CD4-positive, alpha-beta T cell (primary cell): ENCODE measurements at regions not wholly inside any gene's neighbourhood (a gene's known extent, or its start where the extent isn't known, plus 50 kb on each side); places are given as distances from the start of the nearest gene placed in this dataset.

ENCODE experiments used
- ATAC-seq: fragments of 200-7000 bp; cut with Tn5 transposase; one replicate; pipeline ENCODE4 v1.10.0; 2022; ENCODE audit warnings: mild to moderate bottlenecking; ENCODE audit not compliant: poor library complexity
- CTCF ChIA-PET: fragments of 350-600 bp; sonication (Branson Sonifier 250); formaldehyde crosslinking; loops from one replicate; lab custom pipeline; 2021; ENCODE audit warnings: antibody characterized with exemption, inconsistent platforms; lab: Charles Lee
- POLR2A ChIA-PET: fragments of 350-600 bp; sonication (Branson Sonifier 250); formaldehyde crosslinking; loops from one replicate; lab custom pipeline; 2021; ENCODE audit warnings: antibody characterized with exemption, inconsistent platforms; lab: Charles Lee
- DNase-seq, 14 experiments: peaks; one replicate each; pipeline ENCODE4 v3.0.0-alpha.2; 2013 to 2020; ENCODE audit warnings: mixed read lengths in 2 of 14
- H3K27ac ChIP-seq, 2 donors: one replicate each; pipeline versions ENCODE4 v1.5.1 to v1.7.0; 2013; ENCODE audit warnings: low read length in 2 of 2, low read depth in 1 of 2, mild to moderate bottlenecking in 1 of 2
- H3K27me3 ChIP-seq, 2 experiments: 1 replicate in 1 of 2; 2 replicates in 1 of 2; pipeline versions ENCODE4 v1.6.1 to v1.7.0; 2013; ENCODE audit warnings: low read length in 2 of 2, control low read depth in 1 of 2, mild to moderate bottlenecking in 1 of 2, moderate library complexity in 1 of 2; ENCODE audit not compliant: insufficient read depth in 2 of 2, control insufficient read depth in 1 of 2
- H3K36me3 ChIP-seq: one replicate; pipeline ENCODE4 v1.6.1; 2013; ENCODE audit warnings: low read length, control low read depth; ENCODE audit not compliant: insufficient read depth
- H3K4me1 ChIP-seq: one replicate; pipeline ENCODE4 v1.6.1; 2013; ENCODE audit warnings: low read length, control low read depth; ENCODE audit not compliant: insufficient read depth
- H3K4me3 ChIP-seq: one replicate; pipeline ENCODE4 v1.5.1; 2013; ENCODE audit warnings: mild to moderate bottlenecking, low read length, moderate library complexity
- H3K9me3 ChIP-seq, 2 experiments: 1 replicate in 1 of 2; 2 replicates in 1 of 2; pipeline versions ENCODE4 v1.6.1 to v1.7.0; 2013; ENCODE audit warnings: low read length in 2 of 2, mild to moderate bottlenecking in 2 of 2, control low read depth in 1 of 2, moderate library complexity in 1 of 2; ENCODE audit not compliant: control insufficient read depth in 1 of 2, insufficient read depth in 1 of 2
- H3K27ac Mint-ChIP-seq: one replicate; pipeline ENCODE4 v1.8.0; 2020; ENCODE audit warnings: mixed read lengths
- H3K27me3 Mint-ChIP-seq: one replicate; pipeline ENCODE4 v1.8.0; 2021; ENCODE audit warnings: mixed read lengths
- H3K36me3 Mint-ChIP-seq: one replicate; pipeline ENCODE4 v1.8.0; 2021; ENCODE audit warnings: low read depth, mixed read lengths
- H3K4me1 Mint-ChIP-seq: one replicate; pipeline ENCODE4 v1.8.0; 2021; ENCODE audit warnings: low read depth, mixed read lengths
- H3K4me3 Mint-ChIP-seq: one replicate; pipeline ENCODE4 v1.8.0; 2020; ENCODE audit warnings: mild to moderate bottlenecking, mixed read lengths
- H3K9me3 Mint-ChIP-seq: one replicate; pipeline ENCODE4 v1.8.0; 2020; ENCODE audit warnings: mixed read lengths
- intact Hi-C, 2 experiments: fragments of 100-400 bp; cut with DNase I in 1 of 2; cut with micrococcal nuclease in 1 of 2; formaldehyde crosslinking; loops; one replicate each; pipeline versions ENCODE4 v1.15.1 to v1.9.0; 2023 to 2025; cut with DNase I, micrococcal nuclease
- TF ChIP-seq, protein P1 (sequence below): fragments of 200-600 bp; IDR thresholded peaks from one replicate; pipeline ENCODE4 v1.8.0; 2022; ENCODE audit warnings: antibody characterized with exemption, mild to moderate bottlenecking

DNA sequence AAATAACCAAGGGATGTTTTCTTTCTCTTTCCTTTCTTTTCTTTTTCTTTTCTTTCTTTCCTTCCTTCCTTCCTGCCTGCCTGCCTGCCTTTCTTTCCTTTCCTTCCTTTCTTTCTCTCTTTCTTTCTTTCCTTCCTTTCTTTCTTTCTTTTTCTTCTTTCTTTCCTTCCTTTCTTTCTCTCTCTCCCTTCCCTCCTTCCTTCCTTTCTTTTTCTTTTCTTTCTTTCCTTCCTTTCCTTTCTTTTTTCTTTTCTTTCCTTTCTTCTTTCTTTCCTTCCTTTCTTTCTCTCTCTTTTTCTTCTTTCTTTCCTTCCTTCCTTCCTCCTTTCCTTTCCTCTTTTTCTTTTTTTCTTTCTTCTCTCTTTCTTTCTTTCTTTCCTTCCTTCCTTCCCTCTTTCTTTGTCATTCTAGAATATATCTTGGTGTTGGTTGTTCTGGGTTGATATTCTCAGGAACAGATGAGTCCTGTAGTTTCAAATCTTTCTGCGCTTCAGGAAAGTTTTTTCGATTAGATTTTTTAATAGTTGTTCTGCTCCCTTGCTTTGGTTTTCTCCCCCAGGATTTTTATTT lies 101.5 kb upstream of the FBXO11 start:
- H3K36me3 ChIP-seq: no peaks in the 10 kb centered on the region
- ATAC-seq: no peak
- no peak overlapping the region for H3K4me3 ChIP-seq
- H3K27me3 ChIP-seq: no peaks in the 10 kb centered on the region
- Mint-ChIP-seq H3K36me3 (no peaks in the 10 kb centered on the region), H3K4me3 (no peak overlapping the region), H3K4me1 (no peaks in the 10 kb centered on the region), H3K9me3 (peaks cover 4% of the 10 kb centered on the region), H3K27me3 (no peaks in the 10 kb centered on the region), H3K27ac (no peak overlapping the region)
- no peaks in the 10 kb centered on the region for H3K9me3 ChIP-seq
- intact Hi-C loops: loop anchor here in 1 of 2 experiments (5.0 kb wide), 1 partner anchor 100 kb away; the partner anchor contains the start of gene FBXO11
- no peaks in the 10 kb centered on the region for H3K4me1 ChIP-seq
- H3K27ac ChIP-seq: no peak overlapping the region
- no peak for DNase-seq
- TF ChIP-seq, protein P1, sequence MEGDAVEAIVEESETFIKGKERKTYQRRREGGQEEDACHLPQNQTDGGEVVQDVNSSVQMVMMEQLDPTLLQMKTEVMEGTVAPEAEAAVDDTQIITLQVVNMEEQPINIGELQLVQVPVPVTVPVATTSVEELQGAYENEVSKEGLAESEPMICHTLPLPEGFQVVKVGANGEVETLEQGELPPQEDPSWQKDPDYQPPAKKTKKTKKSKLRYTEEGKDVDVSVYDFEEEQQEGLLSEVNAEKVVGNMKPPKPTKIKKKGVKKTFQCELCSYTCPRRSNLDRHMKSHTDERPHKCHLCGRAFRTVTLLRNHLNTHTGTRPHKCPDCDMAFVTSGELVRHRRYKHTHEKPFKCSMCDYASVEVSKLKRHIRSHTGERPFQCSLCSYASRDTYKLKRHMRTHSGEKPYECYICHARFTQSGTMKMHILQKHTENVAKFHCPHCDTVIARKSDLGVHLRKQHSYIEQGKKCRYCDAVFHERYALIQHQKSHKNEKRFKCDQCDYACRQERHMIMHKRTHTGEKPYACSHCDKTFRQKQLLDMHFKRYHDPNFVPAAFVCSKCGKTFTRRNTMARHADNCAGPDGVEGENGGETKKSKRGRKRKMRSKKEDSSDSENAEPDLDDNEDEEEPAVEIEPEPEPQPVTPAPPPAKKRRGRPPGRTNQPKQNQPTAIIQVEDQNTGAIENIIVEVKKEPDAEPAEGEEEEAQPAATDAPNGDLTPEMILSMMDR: no peak
- ChIA-PET POLR2A (no interaction called here), CTCF (no interaction called here)

DNA sequence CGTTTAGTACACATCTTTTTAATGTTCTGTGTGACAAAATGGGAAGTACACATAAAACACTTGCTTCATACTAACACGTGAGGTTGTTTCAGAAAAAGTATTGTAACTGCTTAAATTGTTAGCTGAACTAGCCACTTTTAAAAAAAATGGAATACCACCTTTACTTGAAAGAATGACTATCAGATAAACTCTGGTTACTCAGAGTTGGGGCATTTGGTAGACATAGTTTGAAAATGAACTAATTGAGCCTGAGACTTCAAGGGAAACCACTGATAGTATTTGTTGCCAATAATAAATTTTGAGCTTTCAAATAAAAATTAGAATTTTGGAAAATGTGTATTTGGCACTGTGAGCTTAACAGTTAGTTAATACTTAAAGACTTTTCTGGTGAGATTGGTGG lies 103.0 kb upstream of the FBXO11 start:
- no peak overlapping the region for H3K27ac Mint-ChIP-seq
- H3K4me3 ChIP-seq: no peak overlapping the region
- no peaks in the 10 kb centered on the region for H3K36me3 Mint-ChIP-seq
- peaks cover 4% of the 10 kb centered on the region for H3K9me3 Mint-ChIP-seq
- TF ChIP-seq, protein P1: no peak
- H3K4me1 ChIP-seq: no peaks in the 10 kb centered on the region
- no peak for DNase-seq
- no peaks in the 10 kb centered on the region for H3K27me3 Mint-ChIP-seq
- intact Hi-C loops: loop anchor here in 1 of 2 experiments (5.0 kb wide), 1 partner anchor 102 kb away; the partner anchor contains the start of gene FBXO11
- H3K36me3 ChIP-seq: no peaks in the 10 kb centered on the region
- POLR2A ChIA-PET: no interaction called here
- CTCF ChIA-PET: interaction anchor here (1.7 kb wide), 1 partner anchor 15 kb away, joined by 3 read pairs; no protein-coding TSS in a partner anchor
- no peaks in the 10 kb centered on the region for H3K9me3 ChIP-seq
- no peaks in the 10 kb centered on the region for H3K4me1 Mint-ChIP-seq
- no peak overlapping the region for H3K4me3 Mint-ChIP-seq
- no peaks in the 10 kb centered on the region for H3K27me3 ChIP-seq
- no peak overlapping the region for H3K27ac ChIP-seq
- ATAC-seq: no peak

DNA sequence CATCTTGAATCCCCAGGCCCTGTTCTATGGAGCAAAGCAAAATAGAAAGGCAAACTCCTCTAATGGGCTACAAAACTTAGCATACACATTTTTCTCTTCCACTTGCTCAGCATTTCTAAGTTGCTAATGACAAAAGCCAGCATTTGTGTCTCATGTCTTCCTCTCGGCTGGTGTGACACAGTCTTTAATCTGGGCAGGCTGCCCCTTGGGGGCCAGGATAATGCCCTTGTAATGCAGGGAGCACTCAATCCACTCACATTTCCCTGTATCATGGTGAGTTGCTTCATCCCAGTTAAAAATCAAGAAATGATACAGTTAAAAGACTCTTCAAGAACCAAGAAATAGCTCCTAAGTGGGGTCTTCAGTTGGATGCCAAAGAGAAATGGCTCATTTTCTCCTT lies 109.1 kb upstream of the FBXO11 start:
- H3K4me3 ChIP-seq: no peak overlapping the region
- H3K36me3 ChIP-seq: no peaks in the 10 kb centered on the region
- H3K9me3 ChIP-seq: peaks cover 0 to 4% of the 10 kb centered on the region in 2 experiments
- Mint-ChIP-seq H3K4me1 (no peaks in the 10 kb centered on the region), H3K27me3 (peaks cover 11% of the 10 kb centered on the region), H3K27ac (no peak overlapping the region), H3K9me3 (no peaks in the 10 kb centered on the region), H3K4me3 (no peak overlapping the region), H3K36me3 (no peaks in the 10 kb centered on the region)
- intact Hi-C loops: no loop called here
- DNase-seq: no peak
- ATAC-seq: no peak
- peaks cover 0 to 4% of the 10 kb centered on the region in 2 experiments for H3K27me3 ChIP-seq
- TF ChIP-seq, protein P1: no peak
- CTCF ChIA-PET: interaction anchor here (0.6 kb wide), 1 partner anchor 118 kb away, joined by 3 read pairs; no protein-coding TSS in a partner anchor
- POLR2A ChIA-PET: no interaction called here
- no peaks in the 10 kb centered on the region for H3K4me1 ChIP-seq
- no peak overlapping the region for H3K27ac ChIP-seq
